Uterus (tissue), 2 donors: ENCODE measurements at regions not wholly inside any gene's neighbourhood (a gene's known extent, or its start where the extent isn't known, plus 50 kb on each side); places are given as distances from the start of the nearest gene placed in this dataset.

Source experiments
- POLR2A ChIP-seq, 2 donors: fragments of 450-650 bp; IDR thresholded peaks; one replicate each; pipeline ENCODE4 v1.6.1; 2016; ENCODE audit warnings: antibody characterized with exemption in 2 of 2, mild to moderate bottlenecking in 1 of 2, moderate library complexity in 1 of 2
- TF ChIP-seq, protein P1 (sequence below), 4 experiments: fragments of 200-600 bp in 2 of 4; fragments of 450-650 bp in 2 of 4; sonication (generic) in 2 of 4; IDR thresholded peaks; one replicate each; pipeline ENCODE4 v1.5.1; 2016 to 2019; ENCODE audit warnings: antibody characterized with exemption in 4 of 4, mild to moderate bottlenecking in 2 of 4, moderate library complexity in 1 of 4

DNA sequence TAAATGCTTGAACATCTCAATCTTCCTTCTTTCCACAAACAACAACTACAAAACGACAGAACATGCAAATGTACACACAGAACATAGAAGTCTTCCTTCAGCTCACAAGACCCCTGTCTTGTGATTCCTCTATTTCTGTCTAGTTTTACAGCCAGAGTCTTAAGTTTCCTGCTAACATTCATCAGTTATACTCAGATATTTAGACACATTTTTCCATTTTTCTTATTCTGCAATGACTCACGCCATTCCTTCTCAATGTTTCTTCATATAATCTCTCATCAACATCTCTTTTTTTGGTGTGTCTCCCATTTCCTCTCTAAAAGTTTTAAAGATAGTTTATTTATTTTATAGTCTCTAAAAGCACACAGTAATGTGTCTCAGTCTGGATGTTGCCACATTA, 1872.9 kb upstream of the PCDH20 start:
- TF ChIP-seq, protein P1, sequence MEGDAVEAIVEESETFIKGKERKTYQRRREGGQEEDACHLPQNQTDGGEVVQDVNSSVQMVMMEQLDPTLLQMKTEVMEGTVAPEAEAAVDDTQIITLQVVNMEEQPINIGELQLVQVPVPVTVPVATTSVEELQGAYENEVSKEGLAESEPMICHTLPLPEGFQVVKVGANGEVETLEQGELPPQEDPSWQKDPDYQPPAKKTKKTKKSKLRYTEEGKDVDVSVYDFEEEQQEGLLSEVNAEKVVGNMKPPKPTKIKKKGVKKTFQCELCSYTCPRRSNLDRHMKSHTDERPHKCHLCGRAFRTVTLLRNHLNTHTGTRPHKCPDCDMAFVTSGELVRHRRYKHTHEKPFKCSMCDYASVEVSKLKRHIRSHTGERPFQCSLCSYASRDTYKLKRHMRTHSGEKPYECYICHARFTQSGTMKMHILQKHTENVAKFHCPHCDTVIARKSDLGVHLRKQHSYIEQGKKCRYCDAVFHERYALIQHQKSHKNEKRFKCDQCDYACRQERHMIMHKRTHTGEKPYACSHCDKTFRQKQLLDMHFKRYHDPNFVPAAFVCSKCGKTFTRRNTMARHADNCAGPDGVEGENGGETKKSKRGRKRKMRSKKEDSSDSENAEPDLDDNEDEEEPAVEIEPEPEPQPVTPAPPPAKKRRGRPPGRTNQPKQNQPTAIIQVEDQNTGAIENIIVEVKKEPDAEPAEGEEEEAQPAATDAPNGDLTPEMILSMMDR (IDR thresholded peaks at IDR 0.05) = no peak
- no peak for TF ChIP-seq POLR2A (IDR thresholded peaks at IDR 0.05)
